DMS114 treated with DMSO at 0.1 percent for 48 hours (cell line): ENCODE measurements at regions not wholly inside any gene's neighbourhood (a gene's known extent, or its start where the extent isn't known, plus 50 kb on each side); places are given as distances from the start of the nearest gene placed in this dataset.
"Not testable (repeated sequence)": the region's sequence is repeated elsewhere in the genome, so short reads cannot be mapped to it uniquely, and the experiment has no call there.

Experiments
- DNase-seq: peaks from one replicate; lab custom pipeline; 2025; ENCODE audit not compliant: unreplicated experiment; lab: John Stamatoyannopoulos, UW

GRCh38 chr2:168300460-168300859 lies 53.1 kb upstream of the STK39 start:
- no peak for DNase-seq

DNA sequence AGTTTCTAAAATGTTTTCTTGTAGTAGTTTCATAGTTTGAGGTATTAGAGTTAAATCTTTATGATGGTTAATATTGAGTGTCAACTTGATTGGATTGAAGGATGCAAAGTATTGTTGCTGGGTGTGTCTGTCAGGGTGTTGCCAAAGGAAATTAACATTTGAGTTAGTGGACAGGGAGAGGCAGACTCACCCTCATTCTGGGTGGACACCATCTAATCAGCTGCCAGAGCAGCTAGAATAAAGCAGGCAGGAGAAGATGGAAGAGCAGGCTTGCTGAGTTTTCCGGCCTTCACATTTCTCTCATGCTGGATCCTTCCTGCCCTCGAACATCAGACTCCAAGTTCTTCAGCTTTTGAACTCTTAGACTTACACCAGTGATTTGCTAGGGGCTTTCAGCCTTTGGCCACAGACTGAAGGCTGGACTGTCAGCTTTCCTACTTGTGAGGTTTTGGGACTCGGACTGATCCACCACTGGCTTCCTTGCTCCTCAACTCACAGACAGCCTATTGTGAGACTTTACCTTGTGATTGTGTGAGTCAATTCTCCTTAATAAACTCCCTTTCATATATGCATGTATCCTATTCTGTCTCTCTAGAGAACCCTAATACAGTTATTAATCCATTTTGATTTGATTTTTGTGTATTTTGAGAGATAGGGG lies 56.8 kb upstream of the STK39 start:
- no peak for DNase-seq

GRCh38 chr2:168307379-168307778 lies 60.0 kb upstream of the STK39 start:
- no peak for DNase-seq

GRCh38 chr2:168310580-168310979 lies 63.2 kb upstream of the STK39 start:
- DNase-seq = no peak

- no peak for DNase-seq
These were observed 64.0 kb upstream of the STK39 start for GRCh38 chr2:168311261-168311910.

- no peak for DNase-seq
These were observed 64.8 kb upstream of the STK39 start for GRCh38 chr2:168312036-168312822.

- DNase-seq = no peak
These were observed 66.8 kb upstream of the STK39 start for GRCh38 chr2:168314236-168314635.

GRCh38 chr2:168315331-168316072 lies 68.1 kb upstream of the STK39 start:
- no peak for DNase-seq

DNA sequence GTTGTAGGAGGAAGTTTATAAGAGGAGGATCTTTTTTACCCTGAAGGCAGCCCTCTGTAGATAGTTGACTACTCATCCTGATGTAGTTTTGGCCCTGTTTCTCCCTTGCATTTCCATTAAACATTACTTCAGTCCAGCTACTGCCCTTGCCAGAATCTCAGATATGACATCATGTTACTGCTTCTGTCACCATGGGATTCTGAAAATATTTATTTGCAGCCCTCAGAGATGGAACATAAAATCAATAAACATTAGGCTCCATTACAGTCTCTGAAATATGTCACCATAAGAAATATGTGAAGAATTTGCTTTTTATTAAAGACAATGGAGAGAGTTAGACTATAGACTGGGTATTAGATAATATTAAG lies 68.7 kb upstream of the STK39 start:
- DNase-seq = no peak

- DNase-seq = no peak
These were observed 69.9 kb upstream of the STK39 start for GRCh38 chr2:168317282-168317681.

DNA sequence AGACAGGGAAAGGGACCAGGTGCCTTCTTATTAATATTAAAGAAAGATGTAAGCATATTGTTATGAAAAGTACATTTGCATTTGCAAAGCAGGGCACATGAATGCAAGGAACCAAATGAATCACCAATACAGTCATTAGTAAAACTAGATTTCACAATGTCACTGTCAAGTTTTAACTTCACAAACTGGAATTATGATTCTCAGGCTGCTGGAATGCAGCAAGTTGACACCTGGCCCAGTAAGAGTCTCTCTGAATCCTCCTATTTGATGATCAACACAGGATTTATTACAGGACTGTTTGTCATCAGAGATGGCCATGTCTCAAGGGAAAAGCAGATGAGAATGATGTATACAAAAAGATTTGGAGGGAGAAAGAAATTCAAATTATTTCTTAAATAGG lies 72.9 kb upstream of the STK39 start:
- DNase-seq = no peak

DNA sequence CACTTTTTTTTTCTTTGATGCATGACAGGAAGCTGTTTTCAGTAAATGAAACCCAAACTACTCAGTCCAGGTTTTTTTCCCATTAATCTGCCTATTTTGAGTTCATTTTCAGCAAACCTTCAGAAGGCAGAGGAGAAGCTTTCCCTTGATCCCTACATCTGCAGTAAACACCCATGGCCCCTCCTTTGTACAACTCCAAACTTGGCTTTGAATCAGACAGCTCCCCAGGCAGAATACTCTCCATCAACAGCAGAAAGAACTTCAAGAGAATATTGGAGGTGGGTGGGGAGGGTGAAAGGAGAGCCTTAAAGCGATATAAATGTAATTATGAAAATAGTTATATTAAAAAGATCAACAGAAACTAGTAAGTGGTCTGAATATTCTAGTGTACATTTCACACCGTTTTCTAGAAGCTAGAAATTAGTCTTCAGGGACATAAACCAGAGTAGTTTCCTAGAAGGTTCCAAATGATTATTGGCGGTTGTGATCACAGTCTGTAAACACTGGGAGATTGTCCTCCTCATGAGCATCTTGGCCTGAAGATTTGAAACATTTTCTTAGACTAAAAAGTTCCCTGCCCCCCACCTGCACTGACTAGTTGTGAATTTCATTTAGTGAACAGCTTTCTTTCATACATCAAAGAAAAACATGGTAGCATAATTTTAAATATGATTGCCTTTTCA lies 75.1 kb upstream of the STK39 start:
- no peak for DNase-seq

DNA sequence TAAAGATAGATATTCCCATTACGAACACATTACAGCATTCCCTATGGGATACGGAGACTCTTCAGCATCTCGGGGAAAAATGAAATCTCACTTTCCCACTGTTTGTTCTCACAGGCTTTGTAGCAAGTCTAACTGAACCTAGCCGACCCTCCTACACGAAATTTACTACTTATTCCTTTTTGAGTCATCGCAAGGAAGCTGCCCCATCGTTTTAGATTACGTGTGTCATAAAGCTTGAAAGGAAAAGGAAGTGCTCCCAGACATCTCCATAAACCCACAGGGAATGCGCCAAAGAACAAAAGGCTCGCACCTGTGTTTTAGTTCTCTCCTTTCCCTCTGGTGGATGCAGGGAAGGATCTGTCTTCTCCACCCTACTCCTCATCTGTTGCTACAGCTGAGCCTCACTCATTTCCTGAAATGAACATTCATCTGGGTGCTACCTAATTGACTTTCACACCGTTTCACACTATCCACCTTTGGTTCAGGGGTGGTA lies 76.2 kb upstream of the STK39 start:
- DNase-seq = no peak

- no peak for DNase-seq
These were observed 79.2 kb upstream of the STK39 start for GRCh38 chr2:168326572-168326971.

- no peak for DNase-seq
These were observed 79.9 kb upstream of the STK39 start for GRCh38 chr2:168327328-168327727.

- no peak for DNase-seq
These were observed 81.0 kb upstream of the STK39 start for GRCh38 chr2:168328421-168328820.

DNA sequence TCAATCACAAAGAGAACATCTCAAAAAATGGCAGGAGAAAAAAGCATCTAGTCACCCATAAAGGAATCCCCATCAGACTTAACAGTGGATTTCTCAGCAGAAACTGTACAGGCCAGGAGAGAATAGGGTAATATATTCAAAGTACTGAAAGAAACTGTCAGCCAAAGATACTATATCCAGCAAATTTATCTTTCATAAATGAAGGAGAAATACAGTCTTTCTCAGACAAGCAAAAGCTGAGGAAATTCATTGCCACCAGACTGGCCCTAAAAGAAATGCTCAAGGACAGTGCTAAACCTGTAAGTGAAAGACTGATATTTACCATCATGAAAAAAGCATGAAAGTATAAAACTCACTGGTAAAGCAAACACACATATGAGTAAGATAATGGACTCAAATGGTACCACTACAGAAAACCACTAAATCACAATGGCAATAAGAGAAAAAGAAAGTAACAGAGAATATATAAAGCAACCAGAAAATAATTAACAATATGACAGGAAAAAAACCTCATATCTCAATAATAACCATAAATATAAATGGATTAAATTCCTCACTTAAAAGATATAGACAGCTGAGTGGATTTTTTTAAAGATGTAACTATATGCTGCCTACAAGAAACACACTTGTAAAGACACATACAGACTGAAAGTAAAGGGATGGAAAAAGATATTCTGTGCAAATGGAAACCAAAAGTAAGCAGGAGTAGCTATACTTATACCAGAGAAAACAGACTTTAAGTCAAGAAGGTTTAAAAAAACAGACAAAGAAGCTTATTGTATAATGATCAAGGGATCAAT lies 83.4 kb upstream of the STK39 start:
- DNase-seq = no peak

GRCh38 chr2:168335254-168335653 lies 87.9 kb upstream of the STK39 start:
- DNase-seq = not testable (repeated sequence)

- DNase-seq = no peak
These were observed 89.5 kb upstream of the STK39 start for GRCh38 chr2:168336786-168337388.

DNA sequence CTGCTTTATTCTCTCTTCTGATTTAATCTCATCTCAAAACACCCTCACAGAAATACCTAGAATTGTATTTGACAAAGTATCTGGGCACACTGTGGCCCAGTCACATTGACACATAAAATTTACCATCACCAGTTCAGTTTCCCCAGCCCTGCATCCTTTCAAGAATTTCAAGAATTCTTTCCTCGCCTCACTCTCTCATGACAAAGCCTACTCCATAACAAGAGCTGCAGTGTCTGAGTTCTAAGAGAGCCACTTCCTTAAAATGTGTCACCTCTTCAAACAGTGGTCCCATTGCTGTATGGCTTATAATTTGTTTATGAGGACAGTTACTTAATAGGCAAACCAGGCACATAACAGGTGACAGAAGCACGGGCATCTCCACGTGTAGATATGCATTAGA lies 90.9 kb upstream of the STK39 start:
- DNase-seq = no peak
